ENCODE measurements at regions not wholly inside any gene's neighbourhood (a gene's known extent, or its start where the extent isn't known, plus 50 kb on each side); places are given as distances from the start of the nearest gene placed in this dataset.
"Not testable (repeated sequence)": the region's sequence is repeated elsewhere in the genome, so short reads cannot be mapped to it uniquely, and the experiment has no call there.

GRCh38 chr7:76924756-76925155 is 107.4 kb downstream of the SPDYE17 start:
- DNase-seq; H3K27me3 ChIP-seq; H3K9me3 ChIP-seq; H3K36me3 ChIP-seq; H3K27ac ChIP-seq; in situ Hi-C loops (cut with MboI; ENCODE audit: low pct_ligation_motif_present in 1 of 4, low pct_unique_long_range_greater_than_20kb in 1 of 4, low sequenced_read_pairs in 3 of 4); intact Hi-C loops (cut with DNase I; ENCODE audit: low total_unique reads); H3K4me3 ChIP-seq; H3K4me1 ChIP-seq: not testable (repeated sequence)
- 74 to 76% methylated on average over 2 to 4 of the region's 4 CpGs for WGBS, 2 donors (ENCODE audit: low coverage in 1 of 2)
- peak in 1 of 5 experiments; percentile 10 for TF ChIP-seq CTCF (IDR thresholded peaks at IDR 0.05)

- in situ Hi-C loops (cut with MboI; ENCODE audit: low pct_ligation_motif_present in 1 of 4, low pct_unique_long_range_greater_than_20kb in 1 of 4, low sequenced_read_pairs in 3 of 4); intact Hi-C loops (cut with DNase I; ENCODE audit: low total_unique reads); H3K27me3 ChIP-seq; H3K9me3 ChIP-seq; H3K36me3 ChIP-seq; H3K4me1 ChIP-seq; DNase-seq; H3K4me3 ChIP-seq; H3K27ac ChIP-seq: not testable (repeated sequence)
- 67 to 69% methylated on average over 2 of the region's 2 CpGs for WGBS, 2 donors (ENCODE audit: low coverage in 1 of 2)
Observed at GRCh38 chr7:76918619-76919018, 113.5 kb downstream of the SPDYE17 start.

GRCh38 chr7:76914361-76914760 is 117.8 kb downstream of the SPDYE17 start:
- intact Hi-C loops (cut with DNase I; ENCODE audit: low total_unique reads); H3K27me3 ChIP-seq; H3K27ac ChIP-seq; DNase-seq; H3K9me3 ChIP-seq; H3K4me1 ChIP-seq; H3K36me3 ChIP-seq; in situ Hi-C loops (cut with MboI; ENCODE audit: low pct_ligation_motif_present in 1 of 4, low pct_unique_long_range_greater_than_20kb in 1 of 4, low sequenced_read_pairs in 3 of 4); H3K4me3 ChIP-seq: not testable (repeated sequence)
- 0% methylated on average over 1 of the region's 1 CpG; no CpG with 5 or more reads in 1 of the 2 donors for WGBS, 2 donors (ENCODE audit: low coverage in 1 of 2)

- H3K4me3 ChIP-seq; intact Hi-C loops (cut with DNase I; ENCODE audit: low total_unique reads); DNase-seq; in situ Hi-C loops (cut with MboI; ENCODE audit: low pct_ligation_motif_present in 1 of 4, low pct_unique_long_range_greater_than_20kb in 1 of 4, low sequenced_read_pairs in 3 of 4); H3K27me3 ChIP-seq; H3K4me1 ChIP-seq; H3K36me3 ChIP-seq; H3K27ac ChIP-seq; H3K9me3 ChIP-seq: not testable (repeated sequence)
- 41 to 47% methylated on average over 3 to 4 of the region's 4 CpGs for WGBS, 2 donors (ENCODE audit: low coverage in 1 of 2)
Observed at GRCh38 chr7:76912011-76912814, 119.9 kb downstream of the SPDYE17 start.

- H3K27ac ChIP-seq; H3K9me3 ChIP-seq; H3K4me3 ChIP-seq; H3K27me3 ChIP-seq; H3K36me3 ChIP-seq; H3K4me1 ChIP-seq; in situ Hi-C loops (cut with MboI; ENCODE audit: low pct_ligation_motif_present in 1 of 4, low pct_unique_long_range_greater_than_20kb in 1 of 4, low sequenced_read_pairs in 3 of 4); DNase-seq; intact Hi-C loops (cut with DNase I; ENCODE audit: low total_unique reads): not testable (repeated sequence)
- no CpG with 5 or more reads among the region's 1 CpG for WGBS, 2 donors (ENCODE audit: low coverage in 1 of 2)
Observed at GRCh38 chr7:76904688-76905087, 127.5 kb downstream of the SPDYE17 start.

- DNase-seq; H3K36me3 ChIP-seq; H3K9me3 ChIP-seq; H3K4me1 ChIP-seq; intact Hi-C loops (cut with DNase I; ENCODE audit: low total_unique reads); in situ Hi-C loops (cut with MboI; ENCODE audit: low pct_ligation_motif_present in 1 of 4, low pct_unique_long_range_greater_than_20kb in 1 of 4, low sequenced_read_pairs in 3 of 4); H3K4me3 ChIP-seq; H3K27me3 ChIP-seq; H3K27ac ChIP-seq: not testable (repeated sequence)
- WGBS, 2 donors (ENCODE audit: low coverage in 1 of 2): 82 to 100% methylated on average over 2 to 5 of the region's 6 CpGs
Observed at GRCh38 chr7:76901944-76902710, 130.0 kb downstream of the SPDYE17 start.

GRCh38 chr7:76898807-76899206 is 133.4 kb downstream of the SPDYE17 start:
- DNase-seq; H3K9me3 ChIP-seq; in situ Hi-C loops (cut with MboI; ENCODE audit: low pct_ligation_motif_present in 1 of 4, low pct_unique_long_range_greater_than_20kb in 1 of 4, low sequenced_read_pairs in 3 of 4); H3K4me1 ChIP-seq; H3K27ac ChIP-seq; H3K27me3 ChIP-seq; H3K4me3 ChIP-seq; H3K36me3 ChIP-seq; intact Hi-C loops (cut with DNase I; ENCODE audit: low total_unique reads): not testable (repeated sequence)
- 81 to 94% methylated on average over 3 to 4 of the region's 5 CpGs for WGBS, 2 donors (ENCODE audit: low coverage in 1 of 2)

GRCh38 chr7:76897007-76897406 is 135.2 kb downstream of the SPDYE17 start:
- H3K9me3 ChIP-seq; H3K27ac ChIP-seq; H3K4me3 ChIP-seq; intact Hi-C loops (cut with DNase I; ENCODE audit: low total_unique reads); DNase-seq; H3K4me1 ChIP-seq; H3K36me3 ChIP-seq; H3K27me3 ChIP-seq; in situ Hi-C loops (cut with MboI; ENCODE audit: low pct_ligation_motif_present in 1 of 4, low pct_unique_long_range_greater_than_20kb in 1 of 4, low sequenced_read_pairs in 3 of 4): not testable (repeated sequence)
- 40% methylated on average over 2 of the region's 2 CpGs; no CpG with 5 or more reads in 1 of the 2 donors for WGBS, 2 donors (ENCODE audit: low coverage in 1 of 2)

GRCh38 chr7:76895696-76896095 is 136.5 kb downstream of the SPDYE17 start:
- H3K9me3 ChIP-seq; H3K4me1 ChIP-seq; intact Hi-C loops (cut with DNase I; ENCODE audit: low total_unique reads); H3K27me3 ChIP-seq; in situ Hi-C loops (cut with MboI; ENCODE audit: low pct_ligation_motif_present in 1 of 4, low pct_unique_long_range_greater_than_20kb in 1 of 4, low sequenced_read_pairs in 3 of 4); H3K36me3 ChIP-seq; DNase-seq; H3K4me3 ChIP-seq; H3K27ac ChIP-seq: not testable (repeated sequence)
- WGBS, 2 donors (ENCODE audit: low coverage in 1 of 2): 40 to 55% methylated on average over 3 to 4 of the region's 4 CpGs

- H3K4me1 ChIP-seq; intact Hi-C loops (cut with DNase I; ENCODE audit: low total_unique reads); H3K4me3 ChIP-seq; H3K9me3 ChIP-seq; in situ Hi-C loops (cut with MboI; ENCODE audit: low pct_ligation_motif_present in 1 of 4, low pct_unique_long_range_greater_than_20kb in 1 of 4, low sequenced_read_pairs in 3 of 4); DNase-seq; H3K27ac ChIP-seq; H3K27me3 ChIP-seq; H3K36me3 ChIP-seq: not testable (repeated sequence)
- 88% methylated on average over 1 of the region's 1 CpG; no CpG with 5 or more reads in 1 of the 2 donors for WGBS, 2 donors (ENCODE audit: low coverage in 1 of 2)
Observed at GRCh38 chr7:76891771-76892170, 140.4 kb downstream of the SPDYE17 start.
